HEK293 (cell line): ENCODE measurements at regions not wholly inside any gene's neighbourhood (a gene's known extent, or its start where the extent isn't known, plus 50 kb on each side); places are given as distances from the start of the nearest gene placed in this dataset.
A peak's percentile ranks its signal among the peaks of the same experiment; 100 is the strongest.

ENCODE experiments used
- CTCF ChIA-PET: fragments of 350-600 bp; formaldehyde crosslinking; extraction: SDS; loops from one replicate; lab custom pipeline; 2021; ENCODE audit warnings: antibody characterized with exemption; lab: Yijun Ruan, JAX
- POLR2A ChIA-PET: fragments of 300-600 bp; formaldehyde crosslinking; extraction: SDS; loops from one replicate; lab custom pipeline; 2020; ENCODE audit warnings: antibody characterized with exemption, inconsistent platforms; lab: Yijun Ruan, JAX
- H3K27ac ChIP-seq: fragments of 200-500 bp; sonication (Bioruptor generic); 2 replicates; pipeline ENCODE4 v1.5.1; 2014; ENCODE audit warnings: low read depth, low read length, control low read depth, inconsistent platforms; ENCODE audit errors: extremely low read depth
- H3K36me3 ChIP-seq, 2 experiments: fragments of 200-500 bp in 1 of 2; sonication (Bioruptor generic) in 1 of 2; 1 replicate in 1 of 2; 2 replicates in 1 of 2; pipeline ENCODE4 v1.5.1; 2014 to 2017; ENCODE audit warnings: inconsistent platforms in 2 of 2, low read length in 2 of 2; ENCODE audit not compliant: control insufficient read depth in 2 of 2, insufficient read depth in 1 of 2
- H3K4me1 ChIP-seq: fragments of 200-500 bp; sonication (Bioruptor generic); 2 replicates; pipeline ENCODE4 v1.5.1; 2014; ENCODE audit warnings: mild to moderate bottlenecking, low read length, inconsistent platforms; ENCODE audit not compliant: control insufficient read depth, insufficient read depth
- H3K4me3 ChIP-seq: 2 replicates; pipeline ENCODE4 v1.5.1; 2011; ENCODE audit warnings: low read depth, mild to moderate bottlenecking, control low read depth, low read length, moderate library complexity
- H3K9me3 ChIP-seq: fragments of 200-500 bp; sonication (Bioruptor generic); 2 replicates; pipeline ENCODE4 v1.5.1; 2014; ENCODE audit warnings: low read depth, low read length, inconsistent platforms; ENCODE audit not compliant: control insufficient read depth, insufficient read depth
- KLF9 ChIP-seq: fragments of 450-650 bp; formaldehyde crosslinking; IDR thresholded peaks from 2 replicates; pipeline ENCODE4 v1.5.1; 2016; ENCODE audit warnings: missing biosample characterization, missing genetic modification characterization, low read depth
- SCRT2 ChIP-seq: fragments of 450-650 bp; formaldehyde crosslinking; IDR thresholded peaks from 2 replicates; pipeline ENCODE4 v1.5.1; 2016; ENCODE audit warnings: missing biosample characterization, missing genetic modification characterization
- ZFP69B ChIP-seq: fragments of 450-650 bp; formaldehyde crosslinking; IDR thresholded peaks from 2 replicates; pipeline ENCODE4 v1.5.1; 2016; ENCODE audit warnings: missing biosample characterization, missing genetic modification characterization
- ZNF132 ChIP-seq: fragments of 450-650 bp; formaldehyde crosslinking; IDR thresholded peaks from 2 replicates; pipeline ENCODE4 v1.5.1; 2017; ENCODE audit warnings: missing biosample characterization, missing genetic modification characterization, borderline replicate concordance
- ZNF138 ChIP-seq: fragments of 450-650 bp; formaldehyde crosslinking; IDR thresholded peaks from 2 replicates; pipeline ENCODE4 v1.5.1; 2016; ENCODE audit warnings: missing biosample characterization, missing genetic modification characterization, borderline replicate concordance
- ZNF670 ChIP-seq: fragments of 450-650 bp; formaldehyde crosslinking; IDR thresholded peaks from 2 replicates; pipeline ENCODE4 v1.5.1; 2016; ENCODE audit warnings: missing biosample characterization, missing genetic modification characterization, low read depth
- ZSCAN30 ChIP-seq: fragments of 450-650 bp; IDR thresholded peaks from 2 replicates; pipeline ENCODE4 v1.5.1; 2018; ENCODE audit warnings: missing biosample characterization, mild to moderate bottlenecking, missing genetic modification characterization, moderate library complexity
- TF ChIP-seq, protein P1 (sequence below): fragments of 450-650 bp; formaldehyde crosslinking; IDR thresholded peaks from 2 replicates; pipeline ENCODE4 v1.5.1; 2016; ENCODE audit warnings: missing biosample characterization, missing genetic modification characterization, borderline replicate concordance
- TF ChIP-seq, protein P2 (sequence below): fragments of 450-650 bp; formaldehyde crosslinking; IDR thresholded peaks from 2 replicates; pipeline ENCODE4 v1.5.1; 2016; ENCODE audit warnings: missing biosample characterization, missing genetic modification characterization
- TF ChIP-seq, protein P3 (sequence below): fragments of 450-650 bp; formaldehyde crosslinking; IDR thresholded peaks from 2 replicates; pipeline ENCODE4 v1.5.1; 2016; ENCODE audit warnings: missing biosample characterization, missing genetic modification characterization

DNA sequence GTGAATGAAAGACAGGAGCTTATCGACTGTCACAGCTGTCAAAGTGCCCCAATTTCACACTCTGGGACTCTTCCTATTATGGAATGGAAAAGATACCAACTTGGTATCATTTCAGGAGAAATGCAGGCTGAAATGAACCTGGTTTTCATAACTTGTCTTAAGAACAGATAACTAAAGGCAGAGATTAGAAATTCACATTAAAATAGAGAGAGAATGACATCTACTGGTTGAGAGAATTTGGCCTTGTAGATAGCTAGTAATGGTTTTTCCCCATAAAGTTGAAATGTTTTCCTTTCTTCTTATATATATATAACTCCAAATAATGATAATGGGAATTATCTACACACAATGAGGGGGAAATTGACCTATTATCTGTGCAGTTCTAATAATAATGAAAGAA lies 600.2 kb upstream of the CCNG1 start:
- Histone ChIP-seq H3K9me3 (no peaks in the 10 kb centered on the region), H3K4me1 (no peaks in the 10 kb centered on the region), H3K27ac (no peak overlapping the region), H3K4me3 (no peak overlapping the region), H3K36me3 (no peaks in the 10 kb centered on the region)
- ChIA-PET POLR2A (no interaction called here), CTCF (interaction anchor here (0.7 kb wide), 1 partner anchor 939 kb away, joined by 3 read pairs; no protein-coding TSS in a partner anchor)
- TF ChIP-seq, protein P1, sequence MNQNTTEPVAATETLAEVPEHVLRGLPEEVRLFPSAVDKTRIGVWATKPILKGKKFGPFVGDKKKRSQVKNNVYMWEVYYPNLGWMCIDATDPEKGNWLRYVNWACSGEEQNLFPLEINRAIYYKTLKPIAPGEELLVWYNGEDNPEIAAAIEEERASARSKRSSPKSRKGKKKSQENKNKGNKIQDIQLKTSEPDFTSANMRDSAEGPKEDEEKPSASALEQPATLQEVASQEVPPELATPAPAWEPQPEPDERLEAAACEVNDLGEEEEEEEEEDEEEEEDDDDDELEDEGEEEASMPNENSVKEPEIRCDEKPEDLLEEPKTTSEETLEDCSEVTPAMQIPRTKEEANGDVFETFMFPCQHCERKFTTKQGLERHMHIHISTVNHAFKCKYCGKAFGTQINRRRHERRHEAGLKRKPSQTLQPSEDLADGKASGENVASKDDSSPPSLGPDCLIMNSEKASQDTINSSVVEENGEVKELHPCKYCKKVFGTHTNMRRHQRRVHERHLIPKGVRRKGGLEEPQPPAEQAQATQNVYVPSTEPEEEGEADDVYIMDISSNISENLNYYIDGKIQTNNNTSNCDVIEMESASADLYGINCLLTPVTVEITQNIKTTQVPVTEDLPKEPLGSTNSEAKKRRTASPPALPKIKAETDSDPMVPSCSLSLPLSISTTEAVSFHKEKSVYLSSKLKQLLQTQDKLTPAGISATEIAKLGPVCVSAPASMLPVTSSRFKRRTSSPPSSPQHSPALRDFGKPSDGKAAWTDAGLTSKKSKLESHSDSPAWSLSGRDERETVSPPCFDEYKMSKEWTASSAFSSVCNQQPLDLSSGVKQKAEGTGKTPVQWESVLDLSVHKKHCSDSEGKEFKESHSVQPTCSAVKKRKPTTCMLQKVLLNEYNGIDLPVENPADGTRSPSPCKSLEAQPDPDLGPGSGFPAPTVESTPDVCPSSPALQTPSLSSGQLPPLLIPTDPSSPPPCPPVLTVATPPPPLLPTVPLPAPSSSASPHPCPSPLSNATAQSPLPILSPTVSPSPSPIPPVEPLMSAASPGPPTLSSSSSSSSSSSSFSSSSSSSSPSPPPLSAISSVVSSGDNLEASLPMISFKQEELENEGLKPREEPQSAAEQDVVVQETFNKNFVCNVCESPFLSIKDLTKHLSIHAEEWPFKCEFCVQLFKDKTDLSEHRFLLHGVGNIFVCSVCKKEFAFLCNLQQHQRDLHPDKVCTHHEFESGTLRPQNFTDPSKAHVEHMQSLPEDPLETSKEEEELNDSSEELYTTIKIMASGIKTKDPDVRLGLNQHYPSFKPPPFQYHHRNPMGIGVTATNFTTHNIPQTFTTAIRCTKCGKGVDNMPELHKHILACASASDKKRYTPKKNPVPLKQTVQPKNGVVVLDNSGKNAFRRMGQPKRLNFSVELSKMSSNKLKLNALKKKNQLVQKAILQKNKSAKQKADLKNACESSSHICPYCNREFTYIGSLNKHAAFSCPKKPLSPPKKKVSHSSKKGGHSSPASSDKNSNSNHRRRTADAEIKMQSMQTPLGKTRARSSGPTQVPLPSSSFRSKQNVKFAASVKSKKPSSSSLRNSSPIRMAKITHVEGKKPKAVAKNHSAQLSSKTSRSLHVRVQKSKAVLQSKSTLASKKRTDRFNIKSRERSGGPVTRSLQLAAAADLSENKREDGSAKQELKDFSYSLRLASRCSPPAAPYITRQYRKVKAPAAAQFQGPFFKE, result no peak
- TF ChIP-seq ZNF138 (tag by site-specific recombination), result no peak
- TF ChIP-seq ZSCAN30 (tag by site-specific recombination), result no peak
- TF ChIP-seq ZFP69B (tag by site-specific recombination), result no peak
- TF ChIP-seq ZNF132 (tag by site-specific recombination), result no peak
- TF ChIP-seq ZNF670 (tag by site-specific recombination), result no peak
- TF ChIP-seq KLF9, result no peak
- TF ChIP-seq, protein P2, sequence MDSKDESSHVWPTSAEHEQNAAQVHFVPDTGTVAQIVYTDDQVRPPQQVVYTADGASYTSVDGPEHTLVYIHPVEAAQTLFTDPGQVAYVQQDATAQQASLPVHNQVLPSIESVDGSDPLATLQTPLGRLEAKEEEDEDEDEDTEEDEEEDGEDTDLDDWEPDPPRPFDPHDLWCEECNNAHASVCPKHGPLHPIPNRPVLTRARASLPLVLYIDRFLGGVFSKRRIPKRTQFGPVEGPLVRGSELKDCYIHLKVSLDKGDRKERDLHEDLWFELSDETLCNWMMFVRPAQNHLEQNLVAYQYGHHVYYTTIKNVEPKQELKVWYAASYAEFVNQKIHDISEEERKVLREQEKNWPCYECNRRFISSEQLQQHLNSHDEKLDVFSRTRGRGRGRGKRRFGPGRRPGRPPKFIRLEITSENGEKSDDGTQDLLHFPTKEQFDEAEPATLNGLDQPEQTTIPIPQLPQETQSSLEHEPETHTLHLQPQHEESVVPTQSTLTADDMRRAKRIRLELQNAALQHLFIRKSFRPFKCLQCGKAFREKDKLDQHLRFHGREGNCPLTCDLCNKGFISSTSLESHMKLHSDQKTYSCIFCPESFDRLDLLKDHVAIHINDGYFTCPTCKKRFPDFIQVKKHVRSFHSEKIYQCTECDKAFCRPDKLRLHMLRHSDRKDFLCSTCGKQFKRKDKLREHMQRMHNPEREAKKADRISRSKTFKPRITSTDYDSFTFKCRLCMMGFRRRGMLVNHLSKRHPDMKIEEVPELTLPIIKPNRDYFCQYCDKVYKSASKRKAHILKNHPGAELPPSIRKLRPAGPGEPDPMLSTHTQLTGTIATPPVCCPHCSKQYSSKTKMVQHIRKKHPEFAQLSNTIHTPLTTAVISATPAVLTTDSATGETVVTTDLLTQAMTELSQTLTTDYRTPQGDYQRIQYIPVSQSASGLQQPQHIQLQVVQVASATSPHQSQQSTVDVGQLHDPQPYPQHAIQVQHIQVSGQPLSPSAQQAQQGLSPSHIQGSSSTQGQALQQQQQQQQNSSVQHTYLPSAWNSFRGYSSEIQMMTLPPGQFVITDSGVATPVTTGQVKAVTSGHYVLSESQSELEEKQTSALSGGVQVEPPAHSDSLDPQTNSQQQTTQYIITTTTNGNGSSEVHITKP (tag by site-specific recombination), result no peak

DNA sequence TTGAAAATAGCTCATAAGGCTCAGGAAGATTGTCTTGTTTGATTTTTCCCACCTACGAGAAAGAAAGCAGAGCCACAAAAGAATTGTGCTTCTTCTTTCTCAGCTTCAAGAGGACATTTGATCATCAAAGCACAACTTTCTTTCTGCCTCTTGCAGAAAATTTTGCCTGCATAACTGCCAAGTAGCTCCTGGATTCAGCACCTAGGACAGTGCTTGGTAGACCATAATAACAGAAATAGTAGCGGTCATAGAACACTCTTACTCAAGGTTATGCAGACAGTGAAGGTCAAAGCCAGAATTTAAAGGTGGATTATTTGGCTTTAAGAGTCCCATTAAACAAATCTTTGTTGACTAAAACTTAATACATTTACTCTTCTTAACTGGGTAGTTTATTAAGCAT lies 594.7 kb upstream of the CCNG1 start:
- H3K4me1 ChIP-seq, result no peaks in the 10 kb centered on the region
- POLR2A ChIA-PET, result no interaction called here
- no peak overlapping the region for H3K27ac ChIP-seq
- CTCF ChIA-PET, result no interaction called here
- no peak for TF ChIP-seq SCRT2 (tag by site-specific recombination)
- TF ChIP-seq, protein P3, sequence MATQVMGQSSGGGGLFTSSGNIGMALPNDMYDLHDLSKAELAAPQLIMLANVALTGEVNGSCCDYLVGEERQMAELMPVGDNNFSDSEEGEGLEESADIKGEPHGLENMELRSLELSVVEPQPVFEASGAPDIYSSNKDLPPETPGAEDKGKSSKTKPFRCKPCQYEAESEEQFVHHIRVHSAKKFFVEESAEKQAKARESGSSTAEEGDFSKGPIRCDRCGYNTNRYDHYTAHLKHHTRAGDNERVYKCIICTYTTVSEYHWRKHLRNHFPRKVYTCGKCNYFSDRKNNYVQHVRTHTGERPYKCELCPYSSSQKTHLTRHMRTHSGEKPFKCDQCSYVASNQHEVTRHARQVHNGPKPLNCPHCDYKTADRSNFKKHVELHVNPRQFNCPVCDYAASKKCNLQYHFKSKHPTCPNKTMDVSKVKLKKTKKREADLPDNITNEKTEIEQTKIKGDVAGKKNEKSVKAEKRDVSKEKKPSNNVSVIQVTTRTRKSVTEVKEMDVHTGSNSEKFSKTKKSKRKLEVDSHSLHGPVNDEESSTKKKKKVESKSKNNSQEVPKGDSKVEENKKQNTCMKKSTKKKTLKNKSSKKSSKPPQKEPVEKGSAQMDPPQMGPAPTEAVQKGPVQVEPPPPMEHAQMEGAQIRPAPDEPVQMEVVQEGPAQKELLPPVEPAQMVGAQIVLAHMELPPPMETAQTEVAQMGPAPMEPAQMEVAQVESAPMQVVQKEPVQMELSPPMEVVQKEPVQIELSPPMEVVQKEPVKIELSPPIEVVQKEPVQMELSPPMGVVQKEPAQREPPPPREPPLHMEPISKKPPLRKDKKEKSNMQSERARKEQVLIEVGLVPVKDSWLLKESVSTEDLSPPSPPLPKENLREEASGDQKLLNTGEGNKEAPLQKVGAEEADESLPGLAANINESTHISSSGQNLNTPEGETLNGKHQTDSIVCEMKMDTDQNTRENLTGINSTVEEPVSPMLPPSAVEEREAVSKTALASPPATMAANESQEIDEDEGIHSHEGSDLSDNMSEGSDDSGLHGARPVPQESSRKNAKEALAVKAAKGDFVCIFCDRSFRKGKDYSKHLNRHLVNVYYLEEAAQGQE, result peak; percentile 62; the same call in 1 of the 2 replicates
- no peaks in the 10 kb centered on the region for H3K9me3 ChIP-seq
- H3K36me3 ChIP-seq, result no peaks in the 10 kb centered on the region
- H3K4me3 ChIP-seq, result no peak overlapping the region
